DMS 273 (cell line): ENCODE measurements at regions not wholly inside any gene's neighbourhood (a gene's known extent, or its start where the extent isn't known, plus 50 kb on each side); places are given as distances from the start of the nearest gene placed in this dataset.

Source experiments
- DNase-seq: peaks from one replicate; lab custom pipeline; 2025; ENCODE audit not compliant: unreplicated experiment; lab: John Stamatoyannopoulos, UW

GRCh38 chr17:63325808-63326207, 120.3 kb downstream of the CYB561 start:
- DNase-seq: no peak

DNA sequence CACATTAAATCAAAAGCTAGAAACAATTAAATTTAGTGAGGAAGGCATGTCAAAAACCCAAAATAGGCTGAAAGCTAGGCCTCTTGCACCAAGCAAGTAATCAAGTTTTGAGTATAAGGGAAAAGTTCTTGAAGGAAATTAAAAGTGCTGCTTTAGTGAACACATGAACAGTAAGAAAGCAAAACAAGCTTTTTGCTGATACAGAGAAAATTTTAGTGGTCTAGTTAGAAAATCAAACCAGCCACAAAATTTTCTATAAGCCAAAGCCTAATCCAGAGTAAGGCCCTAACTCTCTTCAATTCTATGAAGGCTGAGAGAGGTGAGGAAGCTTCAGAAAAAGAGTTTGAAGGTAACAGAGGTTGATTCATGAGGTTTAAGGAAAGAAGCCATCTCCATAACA, 116.2 kb downstream of the CYB561 start:
- no peak for DNase-seq

- DNase-seq: no peak
Measured at GRCh38 chr17:63331301-63332061, 114.6 kb downstream of the CYB561 start.

GRCh38 chr17:63332286-63332685, 113.8 kb downstream of the CYB561 start:
- no peak for DNase-seq

DNA sequence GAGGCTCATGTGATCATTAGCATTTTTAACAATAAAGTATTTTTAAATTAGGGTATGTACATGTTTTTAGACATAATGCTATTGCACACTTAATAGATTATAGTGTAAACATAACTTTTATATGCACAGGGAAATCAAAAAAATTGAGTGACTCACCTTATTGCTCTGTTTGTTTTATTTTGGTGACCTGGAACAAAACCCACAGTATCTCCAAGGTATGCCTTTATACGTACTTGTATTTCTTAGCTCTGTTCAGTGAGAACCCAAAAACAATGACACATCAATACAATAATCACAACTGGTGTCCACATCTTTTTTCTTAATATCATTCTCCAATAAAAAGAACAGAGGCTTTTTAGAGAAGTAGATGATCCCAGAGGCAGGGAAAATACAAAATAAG, 112.2 kb downstream of the CYB561 start:
- DNase-seq: no peak

DNA sequence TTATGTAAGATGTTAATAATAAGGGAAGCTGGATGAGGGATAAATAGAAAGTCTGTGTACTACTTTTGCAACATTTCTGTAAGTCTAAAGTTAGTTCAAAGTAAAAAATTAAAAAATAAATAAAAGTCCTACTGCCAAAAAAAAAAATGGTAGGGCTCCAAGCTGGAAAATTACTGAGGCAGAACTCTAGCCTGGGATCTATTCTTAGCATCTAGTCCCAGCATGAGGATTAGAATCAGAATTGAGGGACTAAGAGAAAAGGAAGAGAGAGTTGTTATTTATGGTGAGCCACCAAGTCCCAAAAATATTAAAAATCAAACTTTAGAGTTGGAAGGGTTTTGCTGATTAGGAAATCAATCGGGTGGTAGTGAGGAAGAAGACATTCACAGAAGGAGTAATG, 110.3 kb downstream of the CYB561 start:
- peak; percentile 19 for DNase-seq

DNA sequence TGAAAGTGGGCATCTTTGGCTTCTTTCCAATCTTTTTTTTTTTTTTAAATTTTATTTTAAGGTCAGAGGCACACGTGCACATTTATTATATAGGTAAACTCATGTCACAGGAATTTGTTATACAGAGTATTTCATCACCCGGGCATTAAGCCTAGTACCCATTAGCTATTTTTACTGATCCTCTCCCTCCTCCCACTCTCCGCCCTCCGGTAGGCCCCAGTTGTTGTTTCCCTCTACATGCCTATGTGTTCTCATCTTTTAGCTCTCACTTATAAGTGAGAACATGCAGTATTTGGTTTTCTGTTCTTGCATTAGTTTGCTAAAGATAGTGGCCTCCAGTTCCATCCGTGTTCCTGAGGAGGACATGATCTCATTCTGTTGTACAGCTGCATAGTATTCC, 108.5 kb downstream of the CYB561 start:
- no peak for DNase-seq

- DNase-seq: no peak
Measured at GRCh38 chr17:63338272-63338671, 107.8 kb downstream of the CYB561 start.

DNA sequence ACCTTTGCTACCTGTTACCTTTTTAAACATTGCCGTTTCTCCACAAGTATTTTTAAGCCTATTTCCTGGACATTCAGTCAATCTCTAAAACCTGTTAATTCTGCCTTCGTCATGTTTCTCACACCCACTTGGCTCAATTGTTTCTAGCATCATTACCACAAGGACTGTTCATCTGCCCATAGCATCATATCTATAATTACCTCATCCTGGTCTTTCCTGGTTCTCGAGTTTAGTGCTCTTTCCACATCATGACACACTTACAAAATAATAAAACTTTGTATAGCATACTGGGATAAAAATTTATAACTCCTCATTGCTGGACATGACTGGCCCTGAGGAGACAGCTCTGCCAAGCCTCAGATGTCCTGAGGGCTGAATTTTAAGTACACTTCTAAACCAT, 104.8 kb downstream of the CYB561 start:
- DNase-seq: no peak

DNA sequence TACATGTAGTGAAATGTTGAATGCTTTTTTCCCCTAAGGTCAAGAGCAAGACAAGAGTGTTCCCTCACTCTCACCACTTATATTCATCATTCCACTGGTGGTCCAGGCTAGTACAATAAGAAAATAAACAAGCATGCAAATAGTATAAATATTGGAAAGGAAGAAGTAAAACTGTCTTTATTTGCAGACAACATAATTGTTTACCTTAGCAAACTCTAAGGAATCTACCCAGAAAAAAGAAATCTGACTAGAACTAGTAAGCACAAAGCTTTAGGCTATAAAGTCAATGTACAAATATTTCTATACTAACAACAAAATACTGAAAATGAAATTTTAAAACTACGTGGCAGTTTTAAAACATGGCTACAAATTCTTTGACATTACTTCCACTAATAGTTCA, 101.7 kb downstream of the CYB561 start:
- no peak for DNase-seq

DNA sequence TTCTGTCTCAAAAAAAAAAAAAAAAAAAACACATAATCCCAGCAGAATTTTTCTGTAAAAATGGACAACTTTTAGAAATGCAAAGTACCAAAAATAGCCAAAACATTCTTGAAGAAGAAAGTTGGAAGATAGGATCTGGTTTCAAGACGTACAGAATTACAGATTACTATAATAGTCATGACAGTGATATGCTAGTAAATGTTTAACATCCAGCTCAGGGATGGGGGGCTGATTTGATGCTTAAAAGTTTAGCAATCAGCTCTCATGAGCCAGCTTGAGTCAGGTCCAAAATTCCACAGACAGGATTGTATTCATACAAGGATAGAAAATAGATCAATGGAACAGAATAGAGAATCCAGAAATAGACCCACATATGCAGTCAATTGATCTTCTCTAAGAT, 100.5 kb downstream of the CYB561 start:
- DNase-seq: no peak

- DNase-seq: no peak
Measured at GRCh38 chr17:63347475-63347874, 98.6 kb downstream of the CYB561 start.

GRCh38 chr17:63349478-63350000, 96.6 kb downstream of the CYB561 start:
- DNase-seq: no peak

- no peak for DNase-seq
Measured at GRCh38 chr17:63350364-63350763, 95.7 kb downstream of the CYB561 start.

- DNase-seq: no peak
Measured at GRCh38 chr17:63354256-63354655, 91.8 kb downstream of the CYB561 start.

DNA sequence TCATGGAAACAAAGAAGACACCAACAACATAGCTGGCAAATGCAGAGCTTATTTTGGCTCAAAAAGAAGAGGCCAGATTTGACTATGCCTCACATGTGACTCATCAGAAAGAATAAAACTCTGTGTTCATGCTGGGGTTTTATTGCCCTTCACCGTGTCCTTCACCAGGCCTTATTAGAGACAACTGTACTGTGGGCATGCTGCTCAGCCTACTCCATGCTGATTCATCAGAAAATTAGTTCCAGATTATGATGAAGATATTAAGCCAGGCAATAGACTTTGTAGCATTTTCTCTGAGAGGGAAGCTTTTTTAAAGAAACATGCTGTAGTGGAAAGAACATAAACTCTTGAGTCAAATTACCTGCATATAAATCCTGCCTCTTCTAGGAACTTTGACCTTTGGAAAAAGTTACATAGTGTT, 89.8 kb downstream of the CYB561 start:
- DNase-seq: no peak

DNA sequence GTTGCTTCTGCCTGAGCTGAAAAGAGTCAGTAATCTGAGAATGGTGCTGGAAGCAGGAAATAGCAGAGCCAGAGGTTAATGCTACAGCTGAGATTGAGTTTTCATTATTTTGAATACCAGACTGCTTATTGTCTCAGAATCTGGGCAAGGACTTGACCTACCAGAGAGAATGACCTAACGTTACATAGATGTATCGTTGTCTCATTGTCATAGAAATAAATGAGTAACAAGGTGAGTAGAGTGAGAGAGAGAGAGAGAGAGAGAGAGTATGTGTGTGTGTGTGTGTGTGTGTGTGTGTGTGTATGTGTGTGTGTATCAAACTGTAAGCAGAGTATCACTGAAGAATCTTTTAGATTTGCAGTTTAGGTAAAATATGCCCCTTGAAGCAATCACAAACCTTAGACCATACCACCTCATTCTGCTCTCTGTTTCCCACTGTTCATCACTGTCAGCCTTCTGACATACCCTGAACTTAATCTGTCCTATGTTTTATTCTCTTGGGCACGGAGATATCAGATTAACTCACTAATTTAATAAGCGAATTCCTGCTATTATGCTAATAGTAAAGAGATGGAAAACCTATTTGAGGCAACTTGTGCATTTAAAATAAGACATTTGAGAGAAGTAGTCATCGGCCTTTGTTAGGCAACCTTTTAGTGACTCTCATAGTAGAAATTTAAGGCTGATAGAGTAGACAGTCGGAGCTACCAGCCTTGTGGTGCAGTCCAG, 87.8 kb downstream of the CYB561 start:
- DNase-seq: no peak

- no peak for DNase-seq
Measured at GRCh38 chr17:63358956-63359355, 87.2 kb downstream of the CYB561 start.

- no peak for DNase-seq
Measured at GRCh38 chr17:63361182-63361581, 84.9 kb downstream of the CYB561 start.

GRCh38 chr17:63362115-63362514, 84.0 kb downstream of the CYB561 start:
- DNase-seq: no peak

GRCh38 chr17:63364387-63364786, 81.7 kb downstream of the CYB561 start:
- DNase-seq: no peak

GRCh38 chr17:63364944-63365343, 81.2 kb downstream of the CYB561 start:
- no peak for DNase-seq
